Muscle layer of colon (tissue), 2 donors: ENCODE measurements at regions not wholly inside any gene's neighbourhood (a gene's known extent, or its start where the extent isn't known, plus 50 kb on each side); places are given as distances from the start of the nearest gene placed in this dataset.

Source experiments
- H3K27ac ChIP-seq: one replicate; pipeline ENCODE4 v1.7.0; 2013; ENCODE audit warnings: low read depth, mild to moderate bottlenecking, low read length, moderate library complexity
- H3K27me3 ChIP-seq, 2 donors: one replicate each; pipeline ENCODE4 v1.7.0; 2013; ENCODE audit warnings: low read length in 2 of 2, mild to moderate bottlenecking in 2 of 2; ENCODE audit not compliant: insufficient read depth in 2 of 2, control insufficient read depth in 1 of 2
- H3K36me3 ChIP-seq: one replicate; pipeline ENCODE4 v1.7.0; 2013; ENCODE audit warnings: mild to moderate bottlenecking, low read length; ENCODE audit not compliant: insufficient read depth
- H3K4me1 ChIP-seq: one replicate; pipeline ENCODE4 v1.7.0; 2013; ENCODE audit warnings: mild to moderate bottlenecking, low read length; ENCODE audit not compliant: insufficient read depth
- H3K4me3 ChIP-seq, 2 donors: one replicate each; pipeline ENCODE4 v1.7.0; 2013; ENCODE audit warnings: low read length in 2 of 2, low read depth in 1 of 2, mild to moderate bottlenecking in 1 of 2, moderate library complexity in 1 of 2
- H3K9ac ChIP-seq: one replicate; pipeline ENCODE4 v1.7.0; 2013; ENCODE audit warnings: low read length
- H3K9me3 ChIP-seq: one replicate; pipeline ENCODE4 v1.7.0; 2013; ENCODE audit warnings: mild to moderate bottlenecking, low read length
- donor health status: abdominal sarcoma.
- donor health status: Adenocarcinoma of cecum.

DNA sequence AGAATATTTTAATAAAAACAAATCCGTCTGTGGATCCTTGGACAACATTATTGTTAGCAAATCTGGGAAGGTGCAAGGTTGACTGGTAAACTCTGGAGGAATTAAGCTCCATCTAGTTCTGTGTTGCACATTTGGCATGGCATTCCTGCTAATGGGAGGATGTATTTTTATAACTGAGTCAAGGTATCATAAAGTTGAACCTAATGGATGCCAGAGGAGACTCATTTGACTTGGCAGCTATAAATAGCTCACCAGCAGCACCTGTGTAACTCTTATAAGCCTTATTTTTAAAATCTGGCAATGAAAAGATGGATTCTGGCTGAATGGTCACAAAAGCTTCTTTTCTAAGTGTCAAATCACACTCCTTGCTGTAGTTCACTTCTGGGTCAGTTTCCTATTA is 118.5 kb upstream of the ADAMTS5 start:
- H3K4me1 ChIP-seq = peaks cover 4% of the 10 kb centered on the region
- H3K36me3 ChIP-seq = no peaks in the 10 kb centered on the region
- no peaks in the 10 kb centered on the region for H3K9me3 ChIP-seq
- H3K27ac ChIP-seq = no peak overlapping the region
- H3K4me3 ChIP-seq = no peak overlapping the region
- H3K27me3 ChIP-seq = no peaks in the 10 kb centered on the region
- no peak overlapping the region for H3K9ac ChIP-seq

DNA sequence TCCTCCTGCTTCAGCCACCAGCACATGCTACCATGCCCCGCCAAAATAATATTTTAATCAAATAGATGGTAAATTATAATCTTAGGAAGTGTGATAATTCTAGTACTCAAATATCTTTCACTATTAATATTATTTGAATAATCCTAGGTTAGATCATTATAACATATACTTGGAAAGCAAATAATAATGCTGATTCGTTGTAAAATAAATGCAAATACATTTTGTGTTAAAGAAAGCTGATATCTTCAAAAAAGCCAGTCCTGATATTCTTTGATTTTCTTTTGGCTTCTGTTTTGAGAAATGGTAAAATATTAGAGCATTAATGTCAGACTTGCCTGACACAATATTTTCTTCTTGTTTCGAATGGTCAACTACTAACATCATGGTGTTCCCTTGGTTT is 116.3 kb upstream of the ADAMTS5 start:
- Histone ChIP-seq H3K4me1 (peaks cover 4% of the 10 kb centered on the region), H3K9me3 (no peaks in the 10 kb centered on the region), H3K4me3 (no peak overlapping the region), H3K9ac (no peak overlapping the region), H3K36me3 (no peaks in the 10 kb centered on the region), H3K27me3 (no peaks in the 10 kb centered on the region), H3K27ac (no peak overlapping the region)

DNA sequence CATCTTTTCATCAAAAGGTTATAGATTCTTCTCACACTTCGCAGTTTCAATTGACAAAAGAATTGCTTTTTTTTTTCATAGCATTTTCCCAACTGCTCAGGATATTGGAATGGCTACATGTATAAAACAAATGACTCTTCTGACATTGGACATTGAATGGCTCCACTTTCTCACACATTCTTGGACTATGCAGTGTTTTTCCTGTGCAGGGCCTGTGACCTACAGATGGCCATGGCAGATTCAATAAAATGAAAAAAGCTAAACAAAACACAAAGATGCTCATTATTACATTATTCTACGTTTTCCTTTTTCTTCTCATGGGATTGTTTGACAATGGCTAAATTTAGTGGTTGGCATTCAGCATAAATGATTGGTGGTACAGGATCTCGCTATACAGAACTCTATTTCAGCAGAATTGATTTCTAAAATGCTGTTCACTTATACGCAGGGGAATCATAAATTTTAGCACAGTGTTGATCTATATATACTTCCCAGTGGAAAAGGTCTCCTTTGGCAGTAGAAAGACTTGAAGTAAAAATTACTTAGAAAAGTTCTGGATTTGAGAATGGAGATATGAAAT is 115.6 kb upstream of the ADAMTS5 start:
- H3K4me1 ChIP-seq = peaks cover 4% of the 10 kb centered on the region
- no peaks in the 10 kb centered on the region for H3K27me3 ChIP-seq
- no peak overlapping the region for H3K9ac ChIP-seq
- no peak overlapping the region for H3K27ac ChIP-seq
- no peaks in the 10 kb centered on the region for H3K9me3 ChIP-seq
- H3K36me3 ChIP-seq = no peaks in the 10 kb centered on the region
- H3K4me3 ChIP-seq = no peak overlapping the region

DNA sequence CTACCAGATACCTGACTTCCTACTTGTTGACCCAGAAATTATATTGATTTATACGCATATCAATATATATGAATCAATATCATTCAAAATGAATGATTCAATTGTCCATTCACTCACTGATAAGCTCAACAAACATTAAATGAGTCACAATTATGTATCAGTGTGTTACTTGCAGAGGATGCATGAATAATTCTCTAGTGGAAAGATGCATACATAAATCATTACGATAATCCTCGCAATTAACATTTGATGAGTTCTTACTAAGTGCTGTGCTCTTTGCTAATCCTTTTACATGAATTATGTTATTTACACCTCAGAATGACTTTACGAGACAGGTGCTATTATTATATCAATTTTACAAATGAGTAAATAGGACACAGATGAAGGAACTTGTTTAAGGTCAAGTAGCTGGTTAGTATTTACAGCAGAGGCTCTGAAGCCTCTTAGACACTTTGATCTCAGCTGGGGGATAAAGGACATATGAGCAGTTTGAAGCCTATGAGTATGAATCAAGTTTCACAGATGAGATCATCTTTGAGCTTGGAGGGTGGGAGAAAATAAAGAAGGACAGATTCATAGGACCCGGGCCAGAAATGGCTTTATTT is 112.8 kb upstream of the ADAMTS5 start:
- Histone ChIP-seq H3K27me3 (no peaks in the 10 kb centered on the region), H3K4me1 (no peaks in the 10 kb centered on the region), H3K4me3 (no peak overlapping the region), H3K9me3 (no peaks in the 10 kb centered on the region), H3K36me3 (no peaks in the 10 kb centered on the region), H3K9ac (no peak overlapping the region), H3K27ac (no peak overlapping the region)

DNA sequence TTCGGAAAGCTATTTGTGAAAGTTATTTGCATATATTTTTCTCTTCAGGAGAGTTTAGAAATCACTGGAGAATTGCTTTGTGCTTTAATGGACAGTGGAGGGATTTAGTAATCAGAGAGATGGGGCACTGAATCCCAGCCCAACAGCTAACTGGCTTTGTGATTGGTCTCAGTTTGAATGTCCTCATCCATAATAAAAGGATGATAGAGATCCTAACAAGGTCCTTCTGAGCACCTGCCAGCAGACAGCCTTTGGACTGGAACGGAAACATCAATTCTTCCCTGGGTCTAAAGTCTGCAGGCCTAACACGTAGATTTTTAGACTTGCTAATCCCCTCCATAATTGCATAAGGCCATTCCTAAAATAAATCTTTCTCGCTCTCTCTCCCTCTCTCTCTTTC is 112.0 kb upstream of the ADAMTS5 start:
- Histone ChIP-seq H3K9ac (no peak overlapping the region), H3K9me3 (no peaks in the 10 kb centered on the region), H3K4me3 (no peak overlapping the region), H3K27ac (no peak overlapping the region), H3K36me3 (no peaks in the 10 kb centered on the region), H3K27me3 (no peaks in the 10 kb centered on the region), H3K4me1 (no peaks in the 10 kb centered on the region)

DNA sequence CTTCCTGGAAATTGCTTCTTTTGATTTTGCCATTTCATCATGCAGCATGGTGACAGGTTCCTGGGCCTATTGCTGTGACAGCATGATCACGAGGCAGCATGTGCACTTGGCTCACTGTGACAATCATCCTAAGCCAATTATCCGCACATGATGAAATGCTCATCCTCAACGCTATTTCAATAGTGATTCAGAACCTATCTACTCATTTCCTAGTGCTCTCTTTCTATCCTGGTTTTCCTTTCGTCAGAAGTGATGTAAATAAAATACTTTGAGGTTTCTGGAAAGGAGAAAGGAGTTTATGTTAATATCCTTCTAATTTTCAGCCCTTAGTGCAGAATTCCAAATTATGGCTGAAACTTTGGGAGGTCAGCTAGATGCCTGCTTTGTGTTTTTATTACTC is 110.6 kb upstream of the ADAMTS5 start:
- no peaks in the 10 kb centered on the region for H3K4me1 ChIP-seq
- no peaks in the 10 kb centered on the region for H3K36me3 ChIP-seq
- H3K27ac ChIP-seq = no peak overlapping the region
- no peaks in the 10 kb centered on the region for H3K9me3 ChIP-seq
- no peaks in the 10 kb centered on the region for H3K27me3 ChIP-seq
- no peak overlapping the region for H3K4me3 ChIP-seq
- H3K9ac ChIP-seq = no peak overlapping the region

DNA sequence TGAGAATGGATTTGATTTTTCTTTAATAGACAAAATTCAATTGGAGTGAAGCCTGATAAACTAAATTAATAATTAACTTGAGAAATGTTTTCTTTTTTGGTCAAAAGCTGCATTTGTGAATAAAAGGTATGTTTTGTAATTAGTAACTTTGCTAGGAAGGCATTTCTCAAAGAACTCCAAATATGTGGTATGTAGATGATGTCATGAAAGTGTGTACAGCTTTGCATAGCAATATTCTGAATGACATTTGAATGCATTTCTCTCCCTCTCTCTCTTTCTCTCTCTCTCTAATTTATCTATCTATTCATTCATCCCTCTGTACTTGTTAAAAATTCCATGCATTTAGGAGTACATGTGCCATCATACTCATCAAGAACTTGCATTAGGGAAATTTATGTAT is 109.1 kb upstream of the ADAMTS5 start:
- Histone ChIP-seq H3K27me3 (no peaks in the 10 kb centered on the region), H3K9me3 (no peaks in the 10 kb centered on the region), H3K4me1 (peaks cover 9% of the 10 kb centered on the region), H3K9ac (no peak overlapping the region), H3K36me3 (no peaks in the 10 kb centered on the region), H3K4me3 (no peak overlapping the region), H3K27ac (no peak overlapping the region)

DNA sequence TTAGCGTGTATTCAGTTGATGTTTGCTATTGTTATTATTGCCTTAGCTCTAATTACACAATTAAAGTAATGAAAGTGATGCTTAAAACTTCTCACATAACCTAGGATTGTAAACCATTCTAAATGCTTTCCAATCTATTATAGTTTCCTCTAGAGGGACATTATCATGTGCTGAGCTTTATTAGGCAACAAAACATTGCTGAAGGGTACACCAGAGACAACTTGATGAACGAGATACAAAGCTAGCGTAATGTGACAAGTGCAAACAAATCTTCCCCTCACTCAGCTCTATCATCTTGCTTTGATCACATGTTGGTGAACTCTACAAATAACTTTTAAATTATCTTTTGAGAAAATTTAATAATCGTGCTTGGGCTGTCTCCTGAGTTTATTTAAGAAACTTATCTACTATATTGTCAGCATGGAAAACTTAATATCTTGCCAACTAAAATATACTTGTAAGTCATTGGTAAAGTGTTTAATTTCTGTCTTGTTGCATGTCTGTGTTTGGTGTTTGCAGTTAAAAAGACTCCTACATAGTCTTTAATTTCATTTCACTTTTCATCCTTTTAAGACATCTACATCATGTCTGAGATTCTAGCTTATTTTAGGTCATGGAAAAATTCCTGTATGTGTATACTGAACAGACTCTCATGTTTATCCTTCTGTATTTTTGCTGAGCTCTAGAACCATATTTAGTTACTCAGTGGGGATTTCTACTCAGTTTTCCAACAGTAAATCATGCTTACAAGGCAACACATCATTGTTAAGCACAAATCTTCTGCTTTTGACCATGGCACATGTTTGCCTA is 104.2 kb upstream of the ADAMTS5 start:
- no peaks in the 10 kb centered on the region for H3K27me3 ChIP-seq
- H3K27ac ChIP-seq = no peak overlapping the region
- H3K36me3 ChIP-seq = no peaks in the 10 kb centered on the region
- no peaks in the 10 kb centered on the region for H3K9me3 ChIP-seq
- H3K4me3 ChIP-seq = no peak overlapping the region
- H3K9ac ChIP-seq = no peak overlapping the region
- peaks cover 13% of the 10 kb centered on the region for H3K4me1 ChIP-seq

DNA sequence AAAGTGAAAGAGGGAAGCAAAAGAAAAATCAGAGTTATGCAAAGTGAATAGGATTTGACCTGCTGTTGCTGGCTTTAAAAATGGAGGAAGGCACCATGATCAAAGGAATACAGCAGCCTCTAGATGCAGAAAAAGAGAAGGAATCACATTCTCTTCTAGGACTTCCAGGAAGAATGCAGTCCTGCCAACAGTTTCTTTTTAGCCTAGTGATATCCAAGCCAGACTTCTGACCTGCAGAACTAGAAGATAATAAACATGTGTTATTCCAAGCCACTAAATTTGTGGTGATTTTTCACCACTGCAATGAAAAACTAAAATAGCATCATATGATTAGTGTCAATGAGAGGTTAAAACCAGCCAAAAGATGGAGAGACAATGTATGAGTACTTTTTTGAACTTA is 101.9 kb upstream of the ADAMTS5 start:
- Histone ChIP-seq H3K36me3 (no peaks in the 10 kb centered on the region), H3K9ac (no peak overlapping the region), H3K4me3 (no peak overlapping the region), H3K9me3 (no peaks in the 10 kb centered on the region), H3K27ac (no peak overlapping the region), H3K27me3 (no peaks in the 10 kb centered on the region), H3K4me1 (peaks cover 13% of the 10 kb centered on the region)

DNA sequence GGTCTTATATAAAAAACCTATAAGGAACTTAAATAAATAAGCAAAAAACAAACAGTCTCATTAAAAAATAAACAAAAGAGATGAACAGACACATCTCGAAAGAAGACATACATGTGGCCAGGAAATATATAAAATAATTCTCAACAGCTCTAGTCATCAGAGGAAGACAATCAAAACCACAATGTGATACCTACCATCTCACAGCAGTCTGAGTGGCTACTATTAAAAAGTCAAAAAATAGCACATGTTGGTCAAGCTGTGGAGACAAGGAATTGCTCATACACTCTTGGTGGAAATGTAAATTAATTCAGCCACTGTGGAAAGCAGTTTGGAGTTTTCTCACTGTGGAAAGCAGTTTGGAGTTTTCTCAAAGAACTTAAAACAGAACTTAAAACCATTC is 100.3 kb upstream of the ADAMTS5 start:
- no peaks in the 10 kb centered on the region for H3K9me3 ChIP-seq
- H3K4me3 ChIP-seq = no peak overlapping the region
- no peak overlapping the region for H3K27ac ChIP-seq
- peaks cover 18% of the 10 kb centered on the region for H3K4me1 ChIP-seq
- H3K9ac ChIP-seq = no peak overlapping the region
- H3K27me3 ChIP-seq = no peaks in the 10 kb centered on the region
- H3K36me3 ChIP-seq = no peaks in the 10 kb centered on the region

DNA sequence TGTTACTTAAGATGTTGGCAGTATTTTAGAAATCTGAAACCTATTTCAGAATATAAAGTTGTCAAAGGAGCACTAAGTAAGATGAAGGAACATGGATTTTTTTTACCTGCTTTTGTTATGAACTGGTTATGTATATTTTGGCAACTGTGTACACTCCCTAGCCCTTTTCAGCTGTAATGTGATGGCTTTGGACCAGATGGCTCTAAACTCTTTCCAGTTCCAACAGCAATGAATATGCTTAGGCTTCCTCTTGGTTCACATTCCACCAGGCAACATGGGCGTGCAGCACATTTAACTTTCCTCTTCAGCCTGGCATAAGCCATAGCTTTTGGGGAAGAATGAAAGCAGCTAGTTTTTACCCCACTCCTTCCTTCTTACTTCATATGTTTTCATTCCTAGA is 95.6 kb upstream of the ADAMTS5 start:
- Histone ChIP-seq H3K27me3 (no peaks in the 10 kb centered on the region), H3K9ac (no peak overlapping the region), H3K36me3 (no peaks in the 10 kb centered on the region), H3K9me3 (no peaks in the 10 kb centered on the region), H3K27ac (no peak overlapping the region), H3K4me3 (no peak overlapping the region), H3K4me1 (peaks cover 5% of the 10 kb centered on the region)

DNA sequence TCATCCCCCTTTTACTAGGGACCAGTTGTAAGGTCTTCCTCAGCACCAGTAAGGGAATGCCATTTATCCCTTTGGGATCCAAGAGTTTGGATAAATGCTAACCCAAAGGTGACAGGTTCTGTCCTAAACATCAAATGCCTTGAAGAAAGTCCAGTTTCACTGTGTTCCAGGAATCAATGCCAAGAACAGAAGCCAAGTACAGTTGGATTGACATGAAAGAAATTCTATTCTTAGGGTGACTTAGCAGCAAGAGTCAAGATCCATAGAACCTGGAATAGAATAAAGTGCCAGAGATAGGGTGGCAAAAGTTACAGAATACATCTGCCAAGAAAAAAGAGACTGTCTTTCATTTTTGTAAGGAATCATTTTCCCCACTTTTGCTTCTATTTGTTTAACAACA is 94.9 kb upstream of the ADAMTS5 start:
- H3K4me3 ChIP-seq = no peak overlapping the region
- H3K27me3 ChIP-seq = no peaks in the 10 kb centered on the region
- no peak overlapping the region for H3K27ac ChIP-seq
- no peaks in the 10 kb centered on the region for H3K36me3 ChIP-seq
- H3K9me3 ChIP-seq = no peaks in the 10 kb centered on the region
- H3K9ac ChIP-seq = no peak overlapping the region
- peaks cover 5% of the 10 kb centered on the region for H3K4me1 ChIP-seq
